IPS DF 6.9 (cell line): ENCODE measurements at regions not wholly inside any gene's neighbourhood (a gene's known extent, or its start where the extent isn't known, plus 50 kb on each side); places are given as distances from the start of the nearest gene placed in this dataset.
"Not testable (repeated sequence)": the region's sequence is repeated elsewhere in the genome, so short reads cannot be mapped to it uniquely, and the experiment has no call there.

Experiments
- DNase-seq: peaks from one replicate; pipeline ENCODE4 v3.0.0-alpha.2; 2013; ENCODE audit warnings: low read depth, low spot score
- H3K27ac ChIP-seq: one replicate; pipeline ENCODE4 v1.5.1; 2013; ENCODE audit warnings: low read length, control low read depth
- H3K27me3 ChIP-seq: 2 replicates; pipeline ENCODE4 v1.6.1; 2013; ENCODE audit warnings: mild to moderate bottlenecking, low read length; ENCODE audit not compliant: control insufficient read depth, insufficient read depth
- H3K36me3 ChIP-seq: 2 replicates; pipeline ENCODE4 v1.6.1; 2013; ENCODE audit warnings: low read length; ENCODE audit not compliant: control insufficient read depth, insufficient read depth
- H3K4me1 ChIP-seq: 2 replicates; pipeline ENCODE4 v1.6.1; 2013; ENCODE audit warnings: low read length; ENCODE audit not compliant: control insufficient read depth, insufficient read depth
- H3K4me3 ChIP-seq: 2 replicates; pipeline ENCODE4 v1.5.1; 2013; ENCODE audit warnings: mild to moderate bottlenecking, low read length
- H3K9me3 ChIP-seq: 2 replicates; pipeline ENCODE4 v1.6.1; 2013; ENCODE audit warnings: low read length, inconsistent platforms; ENCODE audit not compliant: control insufficient read depth, insufficient read depth
- WGBS: extraction: QIAGEN DNeasy Blood & Tissue Kit; methylation state at CpG from one replicate; pipeline ENCODE4 v1.1.7; 2013; ENCODE audit warnings: mixed read lengths, missing lambda C conversion rate; ENCODE audit not compliant: insufficient read length, insufficient coverage; 5-methylcytosine and 5-hydroxymethylcytosine counted together

DNA sequence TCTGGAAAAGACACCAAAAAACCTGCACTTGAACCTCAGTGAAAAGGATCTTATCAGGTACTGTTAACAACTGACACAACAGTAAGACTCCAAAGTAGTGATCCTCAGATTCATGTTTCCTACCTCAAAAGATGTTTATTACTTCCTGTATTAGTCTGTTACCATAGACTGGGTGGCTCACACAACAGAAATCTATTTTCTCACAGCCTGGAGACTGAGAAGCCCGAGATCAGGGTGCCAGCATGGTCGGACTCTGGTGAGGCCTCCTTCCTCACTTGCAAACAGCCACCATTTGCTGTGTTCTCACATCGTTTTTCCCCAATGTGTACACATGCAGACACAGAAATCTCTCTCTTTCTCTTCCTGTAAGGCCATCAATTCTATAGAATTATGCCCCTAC is 154.0 kb upstream of the THSD7A start:
- no peak overlapping the region for H3K27ac ChIP-seq
- DNase-seq, result no peak
- no peaks in the 10 kb centered on the region for H3K9me3 ChIP-seq
- WGBS, result no CpG with 5 or more reads among the region's 3 CpGs
- H3K4me1 ChIP-seq, result no peaks in the 10 kb centered on the region
- no peak overlapping the region for H3K4me3 ChIP-seq
- H3K36me3 ChIP-seq, result no peaks in the 10 kb centered on the region
- H3K27me3 ChIP-seq, result no peaks in the 10 kb centered on the region

DNA sequence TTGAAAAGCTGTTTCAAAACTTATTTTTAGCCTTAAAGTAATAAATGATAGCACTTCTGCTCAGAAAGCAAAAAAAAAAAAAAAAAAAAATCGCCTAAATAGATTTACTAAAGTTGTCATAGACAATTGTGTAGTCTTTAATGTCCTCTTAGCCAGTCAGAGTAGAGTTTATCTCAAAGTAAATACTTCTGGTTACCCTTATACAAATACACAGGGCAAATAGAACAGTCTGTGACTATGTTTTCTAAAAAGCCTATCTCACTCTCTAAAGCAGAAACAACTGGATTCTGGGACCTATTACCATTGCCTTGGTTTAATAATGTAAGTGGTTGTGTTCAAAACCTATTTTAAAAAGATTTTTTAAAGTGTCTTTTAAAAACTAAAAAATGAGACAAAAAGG is 156.2 kb upstream of the THSD7A start:
- no CpG with 5 or more reads among the region's 1 CpG for WGBS
- Histone ChIP-seq H3K27me3 (no peaks in the 10 kb centered on the region), H3K4me1 (no peaks in the 10 kb centered on the region), H3K36me3 (no peaks in the 10 kb centered on the region), H3K4me3 (no peak overlapping the region), H3K9me3 (no peaks in the 10 kb centered on the region), H3K27ac (no peak overlapping the region)
- no peak for DNase-seq

DNA sequence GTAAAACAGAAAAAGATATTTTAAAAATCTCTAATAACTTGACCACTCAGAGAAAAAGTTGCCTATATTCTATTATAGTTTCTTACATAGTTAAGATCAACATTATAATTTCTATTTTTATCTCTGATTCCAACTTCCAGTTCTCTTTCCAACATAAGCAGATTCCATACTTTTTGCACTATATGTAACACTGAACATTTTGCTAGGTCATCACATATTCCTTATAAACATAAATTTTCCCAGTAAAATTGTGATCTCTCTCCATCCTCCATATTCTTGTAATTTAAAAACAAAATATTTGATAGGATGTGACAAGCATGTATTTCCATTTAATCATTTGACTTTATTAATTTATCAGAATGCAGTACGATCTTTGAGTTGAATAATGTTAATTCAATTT is 170.4 kb upstream of the THSD7A start:
- Histone ChIP-seq H3K27ac (no peak overlapping the region), H3K4me1 (no peaks in the 10 kb centered on the region), H3K36me3 (no peaks in the 10 kb centered on the region), H3K4me3 (no peak overlapping the region), H3K27me3 (no peaks in the 10 kb centered on the region), H3K9me3 (no peaks in the 10 kb centered on the region)
- no peak for DNase-seq
- no CpG with 5 or more reads among the region's 1 CpG for WGBS

DNA sequence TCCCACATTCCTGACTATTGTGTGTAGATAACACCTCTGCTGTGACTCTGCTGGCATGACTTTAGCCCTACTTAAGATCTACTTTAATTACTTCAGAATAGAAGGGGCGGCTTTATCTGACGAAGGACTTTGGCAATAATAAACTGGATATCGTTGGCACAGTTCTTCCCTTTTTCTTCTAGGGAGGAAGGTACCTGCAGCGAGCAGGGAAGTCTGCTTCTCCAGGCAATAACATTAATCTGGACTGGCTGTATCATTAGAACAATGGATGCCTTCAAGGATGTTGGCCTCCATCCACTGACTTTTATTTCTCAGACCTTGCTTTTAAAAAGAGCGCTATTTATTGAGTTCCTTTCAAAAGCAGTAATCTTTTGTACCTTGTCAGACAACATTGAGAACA is 172.6 kb upstream of the THSD7A start:
- Histone ChIP-seq H3K27ac (no peak overlapping the region), H3K4me3 (no peak overlapping the region), H3K9me3 (no peaks in the 10 kb centered on the region), H3K36me3 (no peaks in the 10 kb centered on the region), H3K27me3 (no peaks in the 10 kb centered on the region), H3K4me1 (no peaks in the 10 kb centered on the region)
- WGBS, result no CpG with 5 or more reads among the region's 5 CpGs
- no peak for DNase-seq

DNA sequence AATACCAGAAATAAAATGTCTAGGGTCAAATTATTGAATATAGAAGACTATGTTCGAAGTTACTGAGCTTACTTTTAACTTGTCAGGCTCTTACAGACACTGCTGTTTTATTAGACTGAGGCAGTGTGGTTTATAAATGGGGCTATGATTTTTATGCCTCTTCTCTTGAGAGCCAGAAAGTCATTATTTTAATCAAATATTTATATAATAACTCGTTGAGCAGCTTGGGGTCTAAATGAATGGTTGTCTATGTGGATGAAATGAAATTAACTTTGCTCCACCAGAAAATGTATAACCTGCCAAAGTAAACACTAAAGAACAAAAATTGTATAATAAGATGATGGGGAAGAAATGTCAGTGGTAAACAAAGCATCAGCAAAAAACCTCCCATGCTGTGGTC is 175.6 kb upstream of the THSD7A start:
- H3K27me3 ChIP-seq, result no peaks in the 10 kb centered on the region
- no peaks in the 10 kb centered on the region for H3K9me3 ChIP-seq
- WGBS, result no CpG with 5 or more reads among the region's 2 CpGs
- no peak for DNase-seq
- no peaks in the 10 kb centered on the region for H3K36me3 ChIP-seq
- no peaks in the 10 kb centered on the region for H3K4me1 ChIP-seq
- H3K27ac ChIP-seq, result no peak overlapping the region
- no peak overlapping the region for H3K4me3 ChIP-seq

DNA sequence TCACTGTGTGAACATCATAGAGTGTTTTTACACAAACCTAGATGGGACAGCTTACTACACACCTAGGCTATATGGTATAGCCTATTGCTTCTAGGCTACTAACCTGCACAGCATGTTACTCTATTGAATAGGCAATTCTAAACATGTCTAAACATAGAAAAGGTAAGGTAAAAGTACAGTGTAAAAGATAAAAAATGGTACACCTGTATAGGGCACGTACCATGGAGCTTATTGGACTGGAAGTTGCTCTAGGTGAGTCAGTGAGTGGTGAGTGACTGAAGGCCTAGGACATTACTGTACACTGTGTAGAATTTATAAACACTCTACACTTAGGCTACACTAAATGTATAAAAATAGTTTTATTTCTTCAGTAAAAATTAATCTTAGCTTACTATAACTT is 182.0 kb upstream of the THSD7A start:
- Histone ChIP-seq H3K36me3 (no peaks in the 10 kb centered on the region), H3K27ac (no peak overlapping the region), H3K27me3 (no peaks in the 10 kb centered on the region), H3K9me3 (no peaks in the 10 kb centered on the region), H3K4me1 (no peaks in the 10 kb centered on the region), H3K4me3 (no peak overlapping the region)
- DNase-seq, result no peak
- no CpG with 5 or more reads among the region's 1 CpG for WGBS

DNA sequence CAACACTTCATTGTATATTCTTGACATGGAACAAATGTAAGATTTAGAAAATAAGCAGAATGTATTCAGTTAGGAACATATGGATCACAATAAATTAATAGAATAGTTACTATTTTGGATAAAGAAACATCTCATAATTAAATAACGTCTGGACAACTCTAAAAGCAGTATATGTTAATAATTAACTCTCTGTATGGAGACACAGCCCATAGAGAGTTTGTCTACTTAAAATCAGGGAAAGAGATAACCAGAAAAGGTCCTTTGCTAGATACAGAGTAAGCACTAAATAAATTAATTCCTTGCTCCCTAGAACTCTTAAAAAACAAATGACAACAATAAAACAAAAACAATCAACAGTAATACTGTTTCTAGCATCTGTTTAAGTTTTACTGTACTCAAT is 184.4 kb upstream of the THSD7A start:
- Histone ChIP-seq H3K4me3 (no peak overlapping the region), H3K9me3 (no peaks in the 10 kb centered on the region), H3K27ac (no peak overlapping the region), H3K36me3 (no peaks in the 10 kb centered on the region), H3K4me1 (no peaks in the 10 kb centered on the region), H3K27me3 (no peaks in the 10 kb centered on the region)
- no CpG with 5 or more reads among the region's 1 CpG for WGBS
- no peak for DNase-seq

DNA sequence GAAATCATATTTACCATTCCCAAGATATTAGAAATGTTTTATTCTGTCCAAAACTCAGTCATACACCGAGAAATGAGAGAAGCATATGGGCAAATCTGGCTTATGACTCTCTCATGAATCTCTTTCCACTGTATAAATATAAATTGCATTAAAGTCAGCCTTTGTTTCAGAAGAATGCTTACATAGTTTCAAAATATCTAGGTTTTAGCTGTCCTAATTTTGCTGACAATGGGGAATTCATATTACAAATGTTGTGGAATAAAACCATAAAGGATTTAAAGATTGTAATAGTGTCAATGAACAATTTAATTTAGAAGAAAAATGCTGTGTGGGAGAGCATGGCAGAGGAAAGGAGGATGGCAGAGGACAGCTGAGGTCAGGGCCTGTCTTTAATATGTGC is 185.0 kb upstream of the THSD7A start:
- Histone ChIP-seq H3K4me3 (no peak overlapping the region), H3K27ac (no peak overlapping the region)

DNA sequence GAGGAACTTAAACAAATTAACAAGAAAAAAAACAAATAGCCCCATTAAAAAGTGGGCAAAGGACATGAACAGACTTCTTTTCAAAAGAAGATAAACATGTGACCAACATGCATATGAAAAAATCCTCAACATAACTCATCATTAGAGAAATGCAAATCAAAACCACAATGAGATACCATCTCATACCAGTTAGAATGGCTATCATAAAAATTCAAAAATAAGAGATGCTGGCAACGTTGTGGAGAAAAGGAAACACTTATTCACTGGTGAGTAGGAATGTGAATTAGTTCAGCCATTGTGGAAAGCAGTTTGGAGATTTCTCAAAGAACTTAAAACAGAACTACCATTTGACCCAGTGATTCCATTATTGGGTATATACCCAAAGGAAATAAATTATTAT is 189.1 kb upstream of the TMEM106B start:
- H3K4me3 ChIP-seq, H3K36me3 ChIP-seq, DNase-seq, H3K27me3 ChIP-seq, H3K4me1 ChIP-seq, H3K9me3 ChIP-seq, H3K27ac ChIP-seq: not testable (repeated sequence)
- WGBS, result no CpG with 5 or more reads among the region's 1 CpG

More for the DNA sequence above, 185.0 kb upstream of the THSD7A start:
- H3K4me1 ChIP-seq, result no peaks in the 10 kb centered on the region
- H3K9me3 ChIP-seq, result no peaks in the 10 kb centered on the region
- H3K36me3 ChIP-seq, result no peaks in the 10 kb centered on the region
- no peak for DNase-seq
- no CpG with 5 or more reads among the region's 1 CpG for WGBS
- H3K27me3 ChIP-seq, result no peaks in the 10 kb centered on the region

DNA sequence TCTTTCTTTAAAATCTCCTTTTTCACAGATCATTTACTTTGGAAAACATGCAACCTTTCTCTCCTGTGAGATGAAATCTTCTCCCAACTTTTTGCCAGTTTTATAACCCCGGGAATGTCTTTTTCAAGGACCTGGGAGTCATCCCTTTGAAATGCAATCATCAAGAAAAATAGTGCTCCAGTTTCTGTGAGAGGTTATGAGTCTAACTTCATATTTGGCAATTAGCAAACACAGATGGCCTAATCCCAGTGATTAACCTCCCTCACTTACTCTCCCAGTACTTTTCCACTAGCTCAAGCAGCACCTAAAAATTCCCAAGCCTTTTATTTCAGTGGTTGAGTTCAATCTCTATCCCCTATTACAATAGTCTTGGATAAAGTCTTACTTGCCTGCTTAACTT is 185.8 kb upstream of the TMEM106B start:
- Histone ChIP-seq H3K36me3 (no peaks in the 10 kb centered on the region), H3K27ac (no peak overlapping the region), H3K4me1 (peaks cover 2% of the 10 kb centered on the region; the same call in 1 of the 2 replicates), H3K9me3 (no peaks in the 10 kb centered on the region), H3K4me3 (no peak overlapping the region), H3K27me3 (no peaks in the 10 kb centered on the region)
- WGBS, result no CpG with 5 or more reads among the region's 1 CpG
- DNase-seq, result no peak

DNA sequence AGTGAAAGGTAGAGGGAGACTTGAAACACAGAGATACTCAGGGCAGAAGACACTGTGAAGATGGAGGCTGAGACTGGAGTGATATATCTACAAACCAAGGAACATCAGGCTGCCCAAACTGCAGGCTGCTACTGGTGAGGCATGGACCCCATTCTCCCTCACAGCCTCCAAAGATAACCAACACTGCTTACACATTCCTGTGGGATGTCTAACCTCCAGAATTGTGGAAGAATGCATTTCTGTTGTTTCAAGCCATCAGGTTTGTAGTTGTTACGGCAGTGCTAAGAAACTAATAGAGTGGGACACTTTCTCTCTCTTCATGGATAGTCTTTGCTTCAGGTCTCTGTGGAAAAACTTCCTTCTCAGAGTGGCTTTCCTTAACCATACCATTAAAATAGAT is 182.6 kb upstream of the TMEM106B start:
- no peak overlapping the region for H3K4me3 ChIP-seq
- no peaks in the 10 kb centered on the region for H3K9me3 ChIP-seq
- DNase-seq, result no peak
- no peak overlapping the region for H3K27ac ChIP-seq
- H3K36me3 ChIP-seq, result no peaks in the 10 kb centered on the region
- peaks cover 2% of the 10 kb centered on the region; the same call in 1 of the 2 replicates for H3K4me1 ChIP-seq
- H3K27me3 ChIP-seq, result no peaks in the 10 kb centered on the region
- no CpG with 5 or more reads among the region's 1 CpG for WGBS
